DOHH2 (cell line): ENCODE measurements at regions not wholly inside any gene's neighbourhood (a gene's known extent, or its start where the extent isn't known, plus 50 kb on each side); places are given as distances from the start of the nearest gene placed in this dataset.

Experiments
- EZH2phosphoT487 ChIP-seq: fragments of 200-600 bp; sonication (generic); IDR thresholded peaks from 2 replicates; pipeline ENCODE4 v1.6.1; 2017; ENCODE audit warnings: borderline replicate concordance, mild to moderate bottlenecking, antibody characterized with exemption, low read length, moderate library complexity, mixed read lengths
- TF ChIP-seq, protein P1 (sequence below): fragments of 200-600 bp; sonication (generic); IDR thresholded peaks from one replicate; pipeline ENCODE4 v1.5.1; 2014; ENCODE audit warnings: antibody characterized with exemption, mild to moderate bottlenecking, low read depth, low read length; ENCODE audit not compliant: poor library complexity, severe bottlenecking

- no peak for TF ChIP-seq EZH2phosphoT487
- TF ChIP-seq, protein P1, sequence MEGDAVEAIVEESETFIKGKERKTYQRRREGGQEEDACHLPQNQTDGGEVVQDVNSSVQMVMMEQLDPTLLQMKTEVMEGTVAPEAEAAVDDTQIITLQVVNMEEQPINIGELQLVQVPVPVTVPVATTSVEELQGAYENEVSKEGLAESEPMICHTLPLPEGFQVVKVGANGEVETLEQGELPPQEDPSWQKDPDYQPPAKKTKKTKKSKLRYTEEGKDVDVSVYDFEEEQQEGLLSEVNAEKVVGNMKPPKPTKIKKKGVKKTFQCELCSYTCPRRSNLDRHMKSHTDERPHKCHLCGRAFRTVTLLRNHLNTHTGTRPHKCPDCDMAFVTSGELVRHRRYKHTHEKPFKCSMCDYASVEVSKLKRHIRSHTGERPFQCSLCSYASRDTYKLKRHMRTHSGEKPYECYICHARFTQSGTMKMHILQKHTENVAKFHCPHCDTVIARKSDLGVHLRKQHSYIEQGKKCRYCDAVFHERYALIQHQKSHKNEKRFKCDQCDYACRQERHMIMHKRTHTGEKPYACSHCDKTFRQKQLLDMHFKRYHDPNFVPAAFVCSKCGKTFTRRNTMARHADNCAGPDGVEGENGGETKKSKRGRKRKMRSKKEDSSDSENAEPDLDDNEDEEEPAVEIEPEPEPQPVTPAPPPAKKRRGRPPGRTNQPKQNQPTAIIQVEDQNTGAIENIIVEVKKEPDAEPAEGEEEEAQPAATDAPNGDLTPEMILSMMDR = no peak
These were observed 771.7 kb upstream of the TMEM132C start for GRCh38 chr12:127494961-127495915.
